Neural cell (in vitro differentiated cells): ENCODE measurements at regions not wholly inside any gene's neighbourhood (a gene's known extent, or its start where the extent isn't known, plus 50 kb on each side); places are given as distances from the start of the nearest gene placed in this dataset.

Experiments
- MXI1 ChIP-seq: fragments of 450-650 bp; conservative IDR thresholded peaks from 2 replicates; pipeline ENCODE4 v1.6.1; 2014; ENCODE audit warnings: antibody characterized with exemption, mild to moderate bottlenecking; ENCODE audit not compliant: poor library complexity, severe bottlenecking
- POLR2AphosphoS5 ChIP-seq: IDR thresholded peaks from 2 replicates; pipeline ENCODE4 v1.6.1; 2012
- TAF1 ChIP-seq: IDR thresholded peaks from 2 replicates; pipeline ENCODE4 v1.6.1; 2012; ENCODE audit warnings: low read depth
- TF ChIP-seq, protein P1 (sequence below): fragments of 450-650 bp; IDR thresholded peaks from 2 replicates; pipeline ENCODE4 v1.5.1; 2014; ENCODE audit warnings: antibody characterized with exemption, mild to moderate bottlenecking, moderate library complexity; ENCODE audit not compliant: poor library complexity, severe bottlenecking
- TF ChIP-seq, protein P2 (sequence below): IDR thresholded peaks from 2 replicates; pipeline ENCODE4 v1.6.1; 2012; ENCODE audit warnings: borderline replicate concordance

GRCh38 chr14:43215524-43215923 lies 1291.6 kb downstream of the FSCB start:
- no peak for TF ChIP-seq TAF1
- TF ChIP-seq MXI1 = no peak
- TF ChIP-seq, protein P1, sequence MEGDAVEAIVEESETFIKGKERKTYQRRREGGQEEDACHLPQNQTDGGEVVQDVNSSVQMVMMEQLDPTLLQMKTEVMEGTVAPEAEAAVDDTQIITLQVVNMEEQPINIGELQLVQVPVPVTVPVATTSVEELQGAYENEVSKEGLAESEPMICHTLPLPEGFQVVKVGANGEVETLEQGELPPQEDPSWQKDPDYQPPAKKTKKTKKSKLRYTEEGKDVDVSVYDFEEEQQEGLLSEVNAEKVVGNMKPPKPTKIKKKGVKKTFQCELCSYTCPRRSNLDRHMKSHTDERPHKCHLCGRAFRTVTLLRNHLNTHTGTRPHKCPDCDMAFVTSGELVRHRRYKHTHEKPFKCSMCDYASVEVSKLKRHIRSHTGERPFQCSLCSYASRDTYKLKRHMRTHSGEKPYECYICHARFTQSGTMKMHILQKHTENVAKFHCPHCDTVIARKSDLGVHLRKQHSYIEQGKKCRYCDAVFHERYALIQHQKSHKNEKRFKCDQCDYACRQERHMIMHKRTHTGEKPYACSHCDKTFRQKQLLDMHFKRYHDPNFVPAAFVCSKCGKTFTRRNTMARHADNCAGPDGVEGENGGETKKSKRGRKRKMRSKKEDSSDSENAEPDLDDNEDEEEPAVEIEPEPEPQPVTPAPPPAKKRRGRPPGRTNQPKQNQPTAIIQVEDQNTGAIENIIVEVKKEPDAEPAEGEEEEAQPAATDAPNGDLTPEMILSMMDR = no peak
- TF ChIP-seq, protein P2, sequence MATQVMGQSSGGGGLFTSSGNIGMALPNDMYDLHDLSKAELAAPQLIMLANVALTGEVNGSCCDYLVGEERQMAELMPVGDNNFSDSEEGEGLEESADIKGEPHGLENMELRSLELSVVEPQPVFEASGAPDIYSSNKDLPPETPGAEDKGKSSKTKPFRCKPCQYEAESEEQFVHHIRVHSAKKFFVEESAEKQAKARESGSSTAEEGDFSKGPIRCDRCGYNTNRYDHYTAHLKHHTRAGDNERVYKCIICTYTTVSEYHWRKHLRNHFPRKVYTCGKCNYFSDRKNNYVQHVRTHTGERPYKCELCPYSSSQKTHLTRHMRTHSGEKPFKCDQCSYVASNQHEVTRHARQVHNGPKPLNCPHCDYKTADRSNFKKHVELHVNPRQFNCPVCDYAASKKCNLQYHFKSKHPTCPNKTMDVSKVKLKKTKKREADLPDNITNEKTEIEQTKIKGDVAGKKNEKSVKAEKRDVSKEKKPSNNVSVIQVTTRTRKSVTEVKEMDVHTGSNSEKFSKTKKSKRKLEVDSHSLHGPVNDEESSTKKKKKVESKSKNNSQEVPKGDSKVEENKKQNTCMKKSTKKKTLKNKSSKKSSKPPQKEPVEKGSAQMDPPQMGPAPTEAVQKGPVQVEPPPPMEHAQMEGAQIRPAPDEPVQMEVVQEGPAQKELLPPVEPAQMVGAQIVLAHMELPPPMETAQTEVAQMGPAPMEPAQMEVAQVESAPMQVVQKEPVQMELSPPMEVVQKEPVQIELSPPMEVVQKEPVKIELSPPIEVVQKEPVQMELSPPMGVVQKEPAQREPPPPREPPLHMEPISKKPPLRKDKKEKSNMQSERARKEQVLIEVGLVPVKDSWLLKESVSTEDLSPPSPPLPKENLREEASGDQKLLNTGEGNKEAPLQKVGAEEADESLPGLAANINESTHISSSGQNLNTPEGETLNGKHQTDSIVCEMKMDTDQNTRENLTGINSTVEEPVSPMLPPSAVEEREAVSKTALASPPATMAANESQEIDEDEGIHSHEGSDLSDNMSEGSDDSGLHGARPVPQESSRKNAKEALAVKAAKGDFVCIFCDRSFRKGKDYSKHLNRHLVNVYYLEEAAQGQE = no peak
- no peak for TF ChIP-seq POLR2AphosphoS5
